GM12875 (cell line): ENCODE measurements at regions not wholly inside any gene's neighbourhood (a gene's known extent, or its start where the extent isn't known, plus 50 kb on each side); places are given as distances from the start of the nearest gene placed in this dataset.

Source experiments
- H3K4me3 ChIP-seq: one replicate; pipeline ENCODE4 v1.5.1; 2011; ENCODE audit warnings: low read depth, low read length, control low read depth
- CTCF ChIP-seq: IDR thresholded peaks from 2 replicates; pipeline ENCODE4 v1.5.1; 2011; ENCODE audit warnings: low read depth, mild to moderate bottlenecking, control low read depth, inconsistent platforms, low read length, moderate library complexity, borderline replicate concordance; ENCODE audit not compliant: insufficient read depth

DNA sequence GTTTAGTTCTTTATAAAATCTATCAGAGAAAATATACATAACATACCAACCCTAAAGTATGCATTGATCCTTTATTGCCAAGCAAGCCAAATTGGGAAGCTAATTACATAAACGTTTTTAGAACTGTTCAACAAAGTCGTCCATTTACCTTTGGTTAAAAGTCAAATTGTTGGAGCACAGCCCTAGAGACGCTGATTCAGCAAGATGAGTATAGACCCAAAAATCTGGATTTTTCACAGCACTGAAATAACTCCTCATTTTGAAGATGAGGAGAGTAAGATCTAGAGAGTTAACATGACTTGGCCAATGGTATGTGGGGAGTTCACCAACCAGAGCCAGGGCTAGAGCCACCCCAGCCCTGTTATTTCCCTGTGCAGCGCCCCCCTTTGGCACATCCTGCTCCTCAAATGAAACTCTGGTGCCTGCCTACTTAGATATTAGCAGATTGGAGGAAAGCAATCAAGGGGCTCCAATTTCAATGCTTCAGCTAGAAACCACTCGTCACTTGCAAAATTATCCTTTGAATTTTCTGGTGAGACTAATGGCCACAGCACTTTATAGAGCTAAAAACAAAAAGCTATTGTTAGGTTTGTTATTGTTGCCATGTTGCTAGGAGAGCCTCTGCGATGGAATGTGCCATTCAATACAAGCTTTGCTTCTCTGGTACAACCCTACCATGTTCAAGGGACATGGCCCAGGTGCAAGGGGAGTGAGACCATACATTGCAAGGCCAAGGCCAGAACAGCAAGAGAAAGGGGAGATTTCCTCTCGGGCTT is 132.6 kb upstream of the ZEB1 start:
- TF ChIP-seq CTCF = no peak
- no peak overlapping the region for H3K4me3 ChIP-seq

DNA sequence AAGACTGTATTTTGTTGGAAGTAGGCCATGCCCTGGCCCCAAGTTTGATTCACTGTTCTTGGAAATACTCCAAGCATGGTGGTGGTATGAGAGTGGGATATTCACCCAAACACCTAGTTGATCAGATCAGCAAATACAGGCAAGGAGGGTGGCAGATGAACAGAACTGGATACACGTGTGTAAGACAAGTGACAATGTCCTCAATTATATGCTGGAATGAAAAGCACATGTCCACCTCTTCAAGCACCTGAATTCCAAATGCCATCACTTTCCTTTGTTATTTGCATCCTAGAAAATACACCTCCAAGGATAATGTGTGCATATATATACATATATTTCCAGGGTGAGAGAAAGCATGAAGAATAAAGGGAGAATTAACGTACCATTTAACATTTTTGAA is 131.8 kb upstream of the ZEB1 start:
- TF ChIP-seq CTCF = no peak
- no peak overlapping the region for H3K4me3 ChIP-seq

DNA sequence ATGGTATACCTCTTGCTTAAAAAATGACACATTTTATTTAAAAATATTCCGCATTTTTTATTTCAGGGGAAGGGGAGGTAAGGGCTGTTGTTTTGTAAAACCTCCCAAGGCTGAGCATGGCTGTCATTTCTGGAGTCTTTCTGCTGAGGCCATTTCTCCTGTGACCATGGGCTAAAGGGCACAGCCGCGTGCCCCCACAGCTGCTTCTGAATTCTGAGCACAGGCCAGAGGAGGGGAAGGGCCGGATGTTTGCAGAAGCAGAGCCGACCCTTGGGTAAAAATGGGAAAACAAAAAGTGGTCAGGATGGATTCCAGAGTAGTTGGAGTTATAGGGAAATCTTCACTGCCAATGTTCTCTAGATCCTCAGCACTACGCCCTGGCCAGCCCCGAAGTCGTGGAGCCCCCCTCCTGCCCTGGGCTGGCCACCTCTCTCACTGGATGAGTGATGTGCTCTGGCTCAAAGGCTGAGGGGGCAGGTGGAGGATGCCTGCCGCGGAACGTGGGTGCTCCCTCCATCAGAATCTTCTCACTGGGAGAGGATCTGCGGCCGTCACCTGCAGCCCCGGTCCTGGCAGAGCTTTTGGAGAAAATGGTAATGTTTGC is 131.3 kb upstream of the ZEB1 start:
- TF ChIP-seq CTCF = no peak
- H3K4me3 ChIP-seq = no peak overlapping the region

- no peak overlapping the region for H3K4me3 ChIP-seq
- no peak for TF ChIP-seq CTCF
Measured at GRCh38 chr10:31188792-31189406, 130.1 kb upstream of the ZEB1 start.

- H3K4me3 ChIP-seq = no peak overlapping the region
- no peak for TF ChIP-seq CTCF
Measured at GRCh38 chr10:31190488-31190887, 128.5 kb upstream of the ZEB1 start.

GRCh38 chr10:31192475-31192874 is 126.5 kb upstream of the ZEB1 start:
- H3K4me3 ChIP-seq = no peak overlapping the region

More at GRCh38 chr10:31192475-31192874, 126.5 kb upstream of the ZEB1 start:
- TF ChIP-seq CTCF = no peak
